ENCODE measurements at regions not wholly inside any gene's neighbourhood (a gene's known extent, or its start where the extent isn't known, plus 50 kb on each side); places are given as distances from the start of the nearest gene placed in this dataset.
A peak's percentile ranks its signal among the peaks of the same experiment; 100 is the strongest.

DNA sequence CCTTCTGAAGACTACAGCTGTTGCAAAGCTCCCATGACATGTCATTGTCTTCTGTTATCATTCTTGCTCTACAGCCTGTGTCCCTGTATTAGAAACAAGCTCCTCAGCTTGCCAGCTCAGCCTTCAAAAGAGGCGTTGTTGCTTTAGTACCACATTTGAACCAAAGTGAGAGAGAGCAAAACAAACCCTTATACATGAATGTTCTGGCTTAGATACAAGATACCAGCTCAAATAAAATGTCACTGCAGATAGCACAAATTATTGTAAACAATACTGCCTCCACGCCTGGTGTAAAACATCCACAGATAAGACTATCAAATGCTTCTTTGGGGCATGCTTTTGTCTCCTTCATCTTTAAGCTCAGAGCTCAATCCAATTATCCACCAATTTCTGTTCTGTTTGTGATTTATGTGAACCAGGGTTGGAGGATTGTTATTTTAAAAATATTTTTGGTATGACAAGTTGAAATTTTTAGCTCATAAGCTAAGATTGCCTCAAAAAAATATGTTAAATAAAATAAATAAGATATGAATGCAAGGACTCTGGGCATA, 403.6 kb upstream of the CDIN1 start:
- Mint-ChIP-seq H3K27ac (ENCODE audit: unreplicated experiment) (no peak overlapping the region), H3K9me3 (ENCODE audit: low read depth, unreplicated experiment) (no peaks in the 10 kb centered on the region), H3K4me1 (ENCODE audit: low read depth, unreplicated experiment) (peaks cover 9% of the 10 kb centered on the region), H3K36me3 (ENCODE audit: insufficient read depth, unreplicated experiment) (no peaks in the 10 kb centered on the region), H3K4me3 (ENCODE audit: low read depth, unreplicated experiment) (no peak overlapping the region), H3K27me3 (ENCODE audit: unreplicated experiment) (no peaks in the 10 kb centered on the region)
- no TSS peak for BruUV-seq (replicated peaks)
- TF ChIP-seq, protein P1, sequence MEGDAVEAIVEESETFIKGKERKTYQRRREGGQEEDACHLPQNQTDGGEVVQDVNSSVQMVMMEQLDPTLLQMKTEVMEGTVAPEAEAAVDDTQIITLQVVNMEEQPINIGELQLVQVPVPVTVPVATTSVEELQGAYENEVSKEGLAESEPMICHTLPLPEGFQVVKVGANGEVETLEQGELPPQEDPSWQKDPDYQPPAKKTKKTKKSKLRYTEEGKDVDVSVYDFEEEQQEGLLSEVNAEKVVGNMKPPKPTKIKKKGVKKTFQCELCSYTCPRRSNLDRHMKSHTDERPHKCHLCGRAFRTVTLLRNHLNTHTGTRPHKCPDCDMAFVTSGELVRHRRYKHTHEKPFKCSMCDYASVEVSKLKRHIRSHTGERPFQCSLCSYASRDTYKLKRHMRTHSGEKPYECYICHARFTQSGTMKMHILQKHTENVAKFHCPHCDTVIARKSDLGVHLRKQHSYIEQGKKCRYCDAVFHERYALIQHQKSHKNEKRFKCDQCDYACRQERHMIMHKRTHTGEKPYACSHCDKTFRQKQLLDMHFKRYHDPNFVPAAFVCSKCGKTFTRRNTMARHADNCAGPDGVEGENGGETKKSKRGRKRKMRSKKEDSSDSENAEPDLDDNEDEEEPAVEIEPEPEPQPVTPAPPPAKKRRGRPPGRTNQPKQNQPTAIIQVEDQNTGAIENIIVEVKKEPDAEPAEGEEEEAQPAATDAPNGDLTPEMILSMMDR (IDR thresholded peaks at IDR 0.05; ENCODE audit: unreplicated experiment), result no peak
- no peak for DNase-seq
- CTCF ChIA-PET, result no interaction called here
- intact Hi-C loops (cut with micrococcal nuclease; ENCODE audit: unreplicated experiment), result no loop called here

DNA sequence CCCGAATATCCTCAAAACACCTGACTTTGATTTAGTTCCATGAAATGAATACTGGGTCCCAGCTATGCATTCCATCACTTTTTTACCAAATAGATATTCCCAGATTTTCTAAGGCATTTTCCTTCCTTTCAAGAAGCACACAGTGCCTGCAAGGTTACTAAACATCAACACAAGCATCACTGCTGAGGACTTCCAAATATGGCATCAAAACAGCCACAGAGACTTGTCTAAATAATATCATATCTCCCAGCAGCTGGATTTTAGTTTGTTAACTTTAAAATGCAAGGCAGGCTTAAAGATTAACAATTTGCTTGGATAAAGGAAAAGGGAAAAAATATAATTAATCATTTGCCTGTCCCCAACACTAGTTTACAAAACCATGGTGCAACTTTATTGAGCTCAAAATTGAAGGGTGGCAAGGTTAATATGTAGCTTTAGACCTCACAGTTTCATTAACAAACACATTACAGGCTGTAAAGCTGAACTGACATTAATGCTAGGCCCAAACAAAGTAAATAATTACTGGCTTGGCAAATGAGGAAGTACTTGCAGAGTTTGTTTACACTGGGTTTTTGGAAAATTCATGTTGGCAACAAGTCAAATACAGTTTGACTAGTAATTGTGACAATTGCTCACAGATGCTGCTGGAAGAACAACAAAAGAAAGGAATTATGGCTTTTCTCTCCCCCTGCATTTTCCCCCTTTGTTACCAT, 401.7 kb upstream of the CDIN1 start:
- BruUV-seq (replicated peaks), result no TSS peak
- no peak overlapping the region for H3K27ac Mint-ChIP-seq (ENCODE audit: unreplicated experiment)
- H3K4me1 Mint-ChIP-seq (ENCODE audit: low read depth, unreplicated experiment), result peaks cover 9% of the 10 kb centered on the region

DNA sequence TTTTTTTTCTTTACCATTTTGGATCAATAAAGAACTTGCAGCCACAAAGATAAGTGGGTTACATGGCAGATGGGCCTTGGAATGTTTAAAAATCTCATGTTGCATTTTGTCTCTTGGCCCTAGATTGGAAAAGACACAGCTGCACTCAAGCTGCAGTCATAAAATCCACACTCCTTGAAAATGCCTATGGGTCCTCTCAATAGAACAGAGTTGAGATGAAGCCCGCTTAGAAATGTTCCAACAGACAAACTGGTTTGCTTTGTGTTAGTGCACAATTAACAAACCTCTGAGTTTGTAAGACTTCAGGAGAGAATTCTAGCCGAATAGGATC, 401.2 kb upstream of the CDIN1 start:
- no peak for DNase-seq
- TF ChIP-seq, protein P1 (IDR thresholded peaks at IDR 0.05; ENCODE audit: unreplicated experiment), result no peak
- BruUV-seq (replicated peaks), result no TSS peak
- Mint-ChIP-seq H3K9me3 (ENCODE audit: low read depth, unreplicated experiment) (no peaks in the 10 kb centered on the region), H3K27ac (ENCODE audit: unreplicated experiment) (no peak overlapping the region), H3K27me3 (ENCODE audit: unreplicated experiment) (no peaks in the 10 kb centered on the region), H3K4me1 (ENCODE audit: low read depth, unreplicated experiment) (peaks cover 9% of the 10 kb centered on the region), H3K4me3 (ENCODE audit: low read depth, unreplicated experiment) (no peak overlapping the region), H3K36me3 (ENCODE audit: insufficient read depth, unreplicated experiment) (no peaks in the 10 kb centered on the region)
- CTCF ChIA-PET, result no interaction called here
- intact Hi-C loops (cut with micrococcal nuclease; ENCODE audit: unreplicated experiment), result no loop called here

More for the DNA sequence above, 401.7 kb upstream of the CDIN1 start:
- CTCF ChIA-PET, result no interaction called here
- DNase-seq, result peak; percentile 1
- TF ChIP-seq, protein P1 (IDR thresholded peaks at IDR 0.05; ENCODE audit: unreplicated experiment), result no peak
- intact Hi-C loops (cut with micrococcal nuclease; ENCODE audit: unreplicated experiment), result no loop called here
- H3K9me3 Mint-ChIP-seq (ENCODE audit: low read depth, unreplicated experiment), result no peaks in the 10 kb centered on the region
- no peaks in the 10 kb centered on the region for H3K27me3 Mint-ChIP-seq (ENCODE audit: unreplicated experiment)
- H3K4me3 Mint-ChIP-seq (ENCODE audit: low read depth, unreplicated experiment), result no peak overlapping the region
- H3K36me3 Mint-ChIP-seq (ENCODE audit: insufficient read depth, unreplicated experiment), result no peaks in the 10 kb centered on the region

DNA sequence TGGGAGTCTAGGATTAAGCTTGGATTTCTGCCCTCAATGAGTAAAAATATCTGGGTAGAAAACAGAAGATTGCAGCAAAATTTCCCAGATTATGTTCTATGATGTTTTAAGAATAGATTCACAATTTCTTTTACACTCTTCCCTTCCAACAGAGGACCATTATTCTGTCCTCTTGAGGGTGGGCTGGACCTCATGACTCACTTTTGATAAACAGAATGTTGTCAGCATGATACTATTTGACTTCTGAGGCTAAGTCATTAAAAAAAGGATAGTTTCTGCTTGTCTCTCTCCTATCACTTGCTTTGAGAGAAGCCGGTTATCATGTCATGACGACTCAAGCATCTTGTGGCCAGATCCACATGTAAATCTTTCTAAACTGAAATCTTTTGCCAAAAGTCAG, 396.2 kb upstream of the CDIN1 start:
- no peaks in the 10 kb centered on the region for H3K27me3 Mint-ChIP-seq (ENCODE audit: unreplicated experiment)
- intact Hi-C loops (cut with micrococcal nuclease; ENCODE audit: unreplicated experiment), result no loop called here
- TF ChIP-seq, protein P1 (IDR thresholded peaks at IDR 0.05; ENCODE audit: unreplicated experiment), result no peak
- H3K36me3 Mint-ChIP-seq (ENCODE audit: insufficient read depth, unreplicated experiment), result no peaks in the 10 kb centered on the region
- H3K9me3 Mint-ChIP-seq (ENCODE audit: low read depth, unreplicated experiment), result no peaks in the 10 kb centered on the region
- no peaks in the 10 kb centered on the region for H3K4me1 Mint-ChIP-seq (ENCODE audit: low read depth, unreplicated experiment)
- H3K27ac Mint-ChIP-seq (ENCODE audit: unreplicated experiment), result no peak overlapping the region
- BruUV-seq (replicated peaks), result no TSS peak
- H3K4me3 Mint-ChIP-seq (ENCODE audit: low read depth, unreplicated experiment), result no peak overlapping the region
- CTCF ChIA-PET, result no interaction called here
- no peak for DNase-seq

All from Calu3 (cell line).